PFSK-1 (cell line): ENCODE measurements at regions not wholly inside any gene's neighbourhood (a gene's known extent, or its start where the extent isn't known, plus 50 kb on each side); places are given as distances from the start of the nearest gene placed in this dataset.

Experiments
- POLR2AphosphoS5 ChIP-seq: IDR thresholded peaks from 2 replicates; pipeline ENCODE4 v1.6.1; 2012; ENCODE audit warnings: low read depth, mild to moderate bottlenecking, control low read depth, low read length, moderate library complexity
- SIN3A ChIP-seq: IDR thresholded peaks from 2 replicates; pipeline ENCODE4 v1.6.1; 2012; ENCODE audit warnings: mild to moderate bottlenecking, low read length, moderate library complexity, borderline replicate concordance; ENCODE audit not compliant: insufficient read depth
- TAF1 ChIP-seq: IDR thresholded peaks from 2 replicates; pipeline ENCODE4 v1.6.1; 2012; ENCODE audit warnings: low read length, control low read depth, borderline replicate concordance; ENCODE audit not compliant: insufficient read depth
- TF ChIP-seq, protein P1 (sequence below), 2 experiments: IDR thresholded peaks; 2 replicates each; pipeline versions ENCODE4 v1.6.1 to v1.8.0; 2011 to 2012; ENCODE audit warnings: low read depth in 2 of 2, low read length in 2 of 2, control low read depth in 1 of 2, inconsistent platforms in 1 of 2, mild to moderate bottlenecking in 1 of 2, moderate library complexity in 1 of 2; ENCODE audit not compliant: insufficient read depth in 1 of 2

DNA sequence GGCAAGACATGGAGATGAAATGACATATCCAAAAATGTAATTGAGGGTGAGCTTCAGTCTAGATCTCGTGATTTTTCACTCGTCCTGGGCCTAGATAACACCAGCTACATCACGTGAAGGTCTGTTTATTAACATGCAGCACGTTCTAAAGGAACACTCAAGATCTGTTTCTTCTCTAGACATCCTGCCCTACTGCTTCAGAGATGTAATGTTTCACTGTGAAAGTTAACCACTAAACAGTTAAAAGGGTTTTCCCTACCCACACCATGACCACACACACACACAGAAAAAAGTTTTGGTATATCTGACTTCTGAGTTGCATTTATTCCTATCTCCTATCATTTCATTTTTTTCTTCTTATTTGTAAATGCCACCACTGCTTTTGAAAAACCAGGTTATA is 52.3 kb upstream of the SMIM31 start:
- no peak for TF ChIP-seq POLR2AphosphoS5
- TF ChIP-seq SIN3A: no peak
- no peak for TF ChIP-seq TAF1
- TF ChIP-seq, protein P1, sequence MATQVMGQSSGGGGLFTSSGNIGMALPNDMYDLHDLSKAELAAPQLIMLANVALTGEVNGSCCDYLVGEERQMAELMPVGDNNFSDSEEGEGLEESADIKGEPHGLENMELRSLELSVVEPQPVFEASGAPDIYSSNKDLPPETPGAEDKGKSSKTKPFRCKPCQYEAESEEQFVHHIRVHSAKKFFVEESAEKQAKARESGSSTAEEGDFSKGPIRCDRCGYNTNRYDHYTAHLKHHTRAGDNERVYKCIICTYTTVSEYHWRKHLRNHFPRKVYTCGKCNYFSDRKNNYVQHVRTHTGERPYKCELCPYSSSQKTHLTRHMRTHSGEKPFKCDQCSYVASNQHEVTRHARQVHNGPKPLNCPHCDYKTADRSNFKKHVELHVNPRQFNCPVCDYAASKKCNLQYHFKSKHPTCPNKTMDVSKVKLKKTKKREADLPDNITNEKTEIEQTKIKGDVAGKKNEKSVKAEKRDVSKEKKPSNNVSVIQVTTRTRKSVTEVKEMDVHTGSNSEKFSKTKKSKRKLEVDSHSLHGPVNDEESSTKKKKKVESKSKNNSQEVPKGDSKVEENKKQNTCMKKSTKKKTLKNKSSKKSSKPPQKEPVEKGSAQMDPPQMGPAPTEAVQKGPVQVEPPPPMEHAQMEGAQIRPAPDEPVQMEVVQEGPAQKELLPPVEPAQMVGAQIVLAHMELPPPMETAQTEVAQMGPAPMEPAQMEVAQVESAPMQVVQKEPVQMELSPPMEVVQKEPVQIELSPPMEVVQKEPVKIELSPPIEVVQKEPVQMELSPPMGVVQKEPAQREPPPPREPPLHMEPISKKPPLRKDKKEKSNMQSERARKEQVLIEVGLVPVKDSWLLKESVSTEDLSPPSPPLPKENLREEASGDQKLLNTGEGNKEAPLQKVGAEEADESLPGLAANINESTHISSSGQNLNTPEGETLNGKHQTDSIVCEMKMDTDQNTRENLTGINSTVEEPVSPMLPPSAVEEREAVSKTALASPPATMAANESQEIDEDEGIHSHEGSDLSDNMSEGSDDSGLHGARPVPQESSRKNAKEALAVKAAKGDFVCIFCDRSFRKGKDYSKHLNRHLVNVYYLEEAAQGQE (IDR thresholded peaks at IDR 0.05; ENCODE audit: insufficient read depth in 1 of 2, low read depth in 2 of 2, low read length in 2 of 2): no peak
